ENCODE measurements at regions not wholly inside any gene's neighbourhood (a gene's known extent, or its start where the extent isn't known, plus 50 kb on each side); places are given as distances from the start of the nearest gene placed in this dataset.
A peak's percentile ranks its signal among the peaks of the same experiment; 100 is the strongest.
"Not testable (repeated sequence)": the region's sequence is repeated elsewhere in the genome, so short reads cannot be mapped to it uniquely, and the experiment has no call there.

DNA sequence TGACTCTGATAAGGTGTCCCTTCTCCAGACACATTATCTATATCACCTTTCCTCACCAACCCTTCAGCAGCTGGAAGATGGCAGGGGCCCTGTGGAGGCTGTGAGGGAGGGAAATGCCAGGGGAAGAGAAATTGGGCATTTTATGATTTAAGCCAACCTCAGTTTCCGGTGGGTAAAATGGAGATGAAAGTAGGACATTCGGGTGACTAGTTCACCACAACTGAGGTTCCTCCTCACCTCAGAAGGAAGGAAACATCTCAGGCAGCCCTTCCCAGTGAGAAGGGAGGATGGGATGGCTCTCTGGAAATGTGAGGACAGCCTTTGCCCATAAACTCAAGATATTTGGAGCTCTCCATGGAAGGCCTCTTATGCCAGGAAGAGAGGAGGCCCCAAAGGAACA lies 251.5 kb downstream of the MID1IP1 start:
- DNase-seq, result no peak

GRCh38 chrX:39058724-39059123 lies 257.5 kb downstream of the MID1IP1 start:
- no peak for DNase-seq

- DNase-seq, result no peak
Measured at GRCh38 chrX:39059866-39060265, 258.6 kb downstream of the MID1IP1 start.

DNA sequence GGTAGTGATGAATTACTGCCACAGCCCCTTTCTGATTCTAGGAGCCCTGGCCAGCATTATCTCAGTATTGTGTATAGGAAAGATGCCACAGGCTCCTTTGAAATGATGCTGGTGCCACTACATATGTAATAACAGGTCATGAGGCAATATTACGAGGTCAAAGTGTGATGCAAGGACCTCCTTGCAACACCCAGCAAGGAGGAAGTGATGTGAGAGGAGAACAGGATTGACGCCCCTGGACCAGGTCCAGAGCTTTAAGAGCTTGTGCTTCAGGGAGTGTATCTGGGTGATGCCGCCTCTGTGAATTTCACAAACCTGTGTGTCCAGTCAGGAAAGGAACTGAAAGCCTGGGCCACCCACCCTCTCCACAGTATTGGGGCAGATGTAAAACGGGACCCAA lies 261.8 kb downstream of the MID1IP1 start:
- DNase-seq, result no peak

- no peak for DNase-seq
Measured at GRCh38 chrX:39063702-39064101, 262.4 kb downstream of the MID1IP1 start.

DNA sequence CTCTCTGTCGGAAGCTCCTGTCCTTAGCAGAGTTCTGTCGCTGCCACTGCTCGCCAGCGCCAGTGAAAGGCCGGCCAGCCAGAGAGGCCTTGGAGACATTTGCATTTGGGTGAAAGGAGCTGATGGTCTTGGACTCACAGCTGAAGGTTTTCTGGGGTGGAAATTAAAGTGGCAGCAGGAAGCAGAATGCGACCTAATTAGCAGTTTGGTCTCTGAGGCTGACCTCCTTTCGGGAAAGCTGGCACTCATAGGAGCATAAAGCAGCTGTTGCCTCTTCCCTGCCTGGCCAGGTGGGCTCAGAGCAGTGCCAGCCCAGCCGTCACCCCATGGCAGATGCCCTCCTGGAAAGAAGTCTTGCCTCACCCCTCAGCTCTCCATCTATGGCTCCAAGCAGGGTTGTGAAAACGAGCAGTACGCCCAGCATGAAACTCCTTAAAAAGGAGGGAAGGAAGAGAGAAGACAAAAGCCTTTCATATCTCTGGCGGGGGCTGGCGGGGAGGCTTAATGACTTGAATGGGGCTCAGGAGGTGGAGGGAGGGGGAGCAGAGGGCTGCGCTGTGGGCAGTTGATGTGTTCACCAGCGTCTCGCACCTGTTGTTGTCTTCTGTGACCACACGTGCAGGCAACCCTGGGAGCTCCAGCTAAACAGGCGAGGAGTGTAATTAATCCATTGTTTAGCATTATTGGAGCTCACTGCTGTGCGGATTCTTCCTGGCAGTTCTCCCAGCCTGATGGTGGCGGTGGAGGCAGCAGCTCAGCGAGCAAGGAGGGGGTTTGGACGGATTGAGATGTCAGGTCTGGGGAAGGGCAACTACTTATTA lies 264.0 kb downstream of the MID1IP1 start:
- peak; percentile 36 for DNase-seq

- no peak for DNase-seq
Measured at GRCh38 chrX:39067866-39068265, 266.6 kb downstream of the MID1IP1 start.

DNA sequence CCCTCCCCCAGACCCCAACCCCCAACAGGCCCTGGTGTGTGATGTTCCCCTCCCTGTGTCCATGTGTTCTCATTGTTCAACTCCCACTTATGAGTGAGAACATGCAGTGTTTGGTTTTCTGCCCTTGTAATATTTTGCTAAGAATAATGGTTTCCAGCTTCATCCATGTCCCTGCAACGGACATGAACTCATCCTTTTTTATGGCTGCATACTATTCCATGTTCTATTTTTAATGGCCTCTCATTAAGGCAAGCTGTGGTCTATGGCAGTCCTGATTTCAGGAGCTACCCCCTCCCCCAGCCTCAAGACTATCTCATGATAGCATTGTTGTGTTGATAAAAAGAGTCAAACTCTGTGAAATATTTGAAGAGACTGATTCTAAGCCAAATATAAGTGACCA lies 267.4 kb downstream of the MID1IP1 start:
- not testable (repeated sequence) for DNase-seq

DNA sequence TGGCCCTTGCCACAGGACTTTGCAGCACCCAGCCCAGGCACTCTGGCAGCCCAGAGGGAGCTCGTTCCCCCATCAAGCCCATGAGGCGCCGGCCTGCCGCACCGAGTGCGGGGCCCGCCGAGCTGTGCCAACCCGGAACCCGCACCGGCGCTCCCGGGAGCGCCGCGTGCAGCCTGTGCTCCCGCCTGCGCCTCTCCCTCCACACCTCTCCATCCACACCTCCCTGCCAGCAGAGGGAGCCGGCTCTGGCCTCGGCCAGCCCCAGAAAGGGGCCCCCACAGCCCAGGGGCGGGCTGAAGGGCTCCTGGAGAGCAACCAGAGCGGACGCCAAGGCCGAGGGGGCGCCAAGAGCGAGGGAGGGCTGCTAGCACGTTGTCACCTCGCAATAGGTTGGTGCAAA lies 268.8 kb downstream of the MID1IP1 start:
- no peak for DNase-seq

- no peak for DNase-seq
Measured at GRCh38 chrX:39073131-39073530, 271.9 kb downstream of the MID1IP1 start.

GRCh38 chrX:39096599-39096998 lies 295.3 kb downstream of the MID1IP1 start:
- no peak for DNase-seq

DNA sequence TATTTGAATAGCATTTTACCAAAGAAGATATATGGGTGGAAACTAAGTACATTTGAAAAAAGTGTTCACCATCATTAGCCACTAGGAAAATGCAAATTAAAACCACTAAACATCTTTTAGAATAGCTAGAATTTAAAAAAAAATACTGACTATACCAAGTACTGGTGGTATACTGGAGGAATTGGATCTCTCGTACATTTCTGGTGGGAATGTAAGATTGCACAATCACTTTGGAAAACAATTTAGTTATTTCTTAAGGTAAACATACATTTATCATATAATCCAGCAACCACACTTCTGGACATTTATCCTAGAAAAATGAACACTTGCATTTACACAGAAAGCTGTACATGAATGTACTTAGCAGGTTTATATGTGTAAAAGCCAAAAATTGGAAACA lies 303.5 kb downstream of the MID1IP1 start:
- DNase-seq, result no peak

DNA sequence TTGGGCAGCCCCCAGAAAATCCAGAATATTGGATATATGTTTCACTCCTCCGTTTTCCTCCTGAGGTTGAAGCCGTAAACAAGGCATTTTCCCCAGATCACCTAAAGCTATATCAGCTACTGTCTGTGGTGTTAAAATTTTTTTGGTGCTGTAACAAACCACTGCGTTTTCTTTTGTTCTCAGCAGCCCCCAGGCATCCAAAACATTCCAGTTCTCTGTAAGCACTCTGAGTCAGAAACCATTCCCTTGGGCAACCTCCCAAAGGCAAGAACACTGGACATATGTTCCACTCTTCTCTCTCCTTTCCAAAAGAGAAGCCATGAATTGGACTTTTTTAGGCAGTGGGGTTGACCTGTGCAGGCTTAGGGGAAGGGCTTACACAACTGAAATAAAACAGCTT lies 310.9 kb downstream of the MID1IP1 start:
- no peak for DNase-seq

DNA sequence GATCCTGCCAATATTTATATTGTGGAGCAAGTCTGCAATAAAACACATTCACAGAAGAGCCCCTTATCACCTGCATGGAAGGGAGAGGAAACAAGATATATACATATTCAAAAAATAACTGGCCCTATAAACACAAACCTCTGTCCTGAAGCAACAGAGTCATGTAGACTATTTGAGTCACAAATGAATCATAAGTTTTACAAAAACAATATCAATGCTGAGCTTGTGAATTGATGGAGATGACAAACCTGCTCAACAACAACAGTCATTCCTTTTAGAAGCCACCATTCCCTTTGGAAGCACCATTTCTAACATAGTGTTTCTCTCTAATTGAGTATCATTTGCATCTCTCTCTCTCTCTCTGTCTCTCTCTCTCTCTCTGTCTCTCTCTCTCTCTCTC lies 313.9 kb downstream of the MID1IP1 start:
- no peak for DNase-seq

DNA sequence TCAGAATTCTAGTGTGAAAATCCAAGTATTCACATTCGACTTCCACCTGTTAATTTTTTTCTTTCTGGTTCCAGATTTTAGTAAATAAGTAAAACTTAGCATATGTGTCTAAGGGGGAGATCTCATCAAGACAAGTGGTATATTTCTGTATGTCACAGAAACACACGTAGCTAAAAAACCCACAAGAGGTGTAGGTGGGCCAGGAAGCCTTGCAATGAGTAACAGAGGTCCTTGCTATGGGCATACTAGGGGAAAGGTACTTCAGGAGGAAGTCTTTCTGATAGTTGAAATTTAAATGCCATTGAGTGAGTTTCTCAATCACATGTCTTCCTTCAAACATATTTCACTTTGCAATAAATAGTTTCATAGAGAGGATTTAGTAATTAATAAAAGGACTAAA lies 315.8 kb downstream of the MID1IP1 start:
- no peak for DNase-seq

DNA sequence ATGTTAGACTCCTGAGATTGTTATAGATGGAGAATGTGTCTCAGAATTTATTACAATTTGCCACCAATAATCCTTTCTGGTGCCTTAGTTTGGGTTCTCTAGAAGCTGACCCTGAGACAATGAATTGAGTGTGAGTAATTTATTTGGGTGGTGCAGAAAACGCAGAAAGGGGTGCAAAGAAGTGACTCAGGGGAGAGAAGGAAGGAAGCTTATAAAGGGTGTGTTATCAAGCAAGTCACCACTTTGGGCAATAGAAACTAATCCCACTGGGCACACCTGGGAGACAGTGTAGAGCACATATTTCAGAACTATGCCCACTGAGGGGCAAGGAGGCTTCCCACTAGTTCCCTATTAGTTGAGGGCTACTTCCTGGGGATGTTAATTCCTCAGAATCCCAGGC lies 320.6 kb downstream of the MID1IP1 start:
- no peak for DNase-seq

- peak; percentile 5 for DNase-seq
Measured at GRCh38 chrX:39125834-39126233, 324.6 kb downstream of the MID1IP1 start.

- DNase-seq, result no peak
Measured at GRCh38 chrX:39133971-39134370, 332.7 kb downstream of the MID1IP1 start.

DNA sequence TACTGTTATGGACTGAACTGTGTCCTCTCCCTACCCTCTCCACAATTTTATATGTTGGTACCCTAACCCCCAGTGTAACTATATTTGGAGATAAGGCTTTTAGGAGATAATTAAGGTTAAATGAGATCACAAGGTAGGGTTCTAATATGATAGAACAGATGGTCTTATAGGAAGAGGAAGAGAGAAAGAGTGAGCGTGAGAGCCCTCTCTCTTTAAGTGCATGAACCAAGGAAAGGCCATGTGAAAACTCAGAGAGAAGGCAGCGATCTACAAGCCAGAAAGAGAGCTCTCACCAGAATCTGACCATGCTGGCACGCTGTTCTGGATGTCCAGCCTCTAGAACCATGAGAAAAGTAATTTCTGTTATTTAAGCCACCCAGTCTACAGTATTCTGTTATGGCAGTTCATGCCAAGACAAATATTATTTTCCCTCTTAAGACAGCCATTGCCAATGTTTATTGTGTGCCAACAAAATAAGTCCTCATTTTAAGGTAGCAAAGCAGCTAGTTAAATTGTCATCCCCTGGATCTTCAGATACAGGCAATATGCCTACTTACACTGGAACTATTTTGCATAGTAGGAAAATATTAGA lies 336.2 kb downstream of the MID1IP1 start:
- no peak for DNase-seq

DNA sequence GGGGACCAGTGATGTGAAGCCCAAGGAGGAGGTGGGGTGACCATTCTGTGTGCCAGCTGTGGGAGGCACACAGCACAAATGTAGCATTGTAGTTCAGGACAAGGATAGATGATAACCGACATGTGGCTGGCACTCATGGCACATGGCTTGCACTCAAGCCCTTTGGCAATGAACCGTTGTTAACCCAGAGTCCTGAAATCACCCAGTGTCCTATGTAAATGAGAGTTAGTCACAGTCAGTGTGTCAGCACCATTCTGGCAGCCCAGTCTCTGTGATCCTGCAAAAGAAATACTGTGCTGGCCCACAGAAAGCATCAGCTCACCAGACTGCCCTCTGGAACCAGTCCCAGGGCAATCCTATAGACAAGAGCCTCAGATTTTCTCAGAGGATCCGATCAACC lies 339.3 kb downstream of the MID1IP1 start:
- no peak for DNase-seq

- no peak for DNase-seq
Measured at GRCh38 chrX:39144323-39144722, 343.1 kb downstream of the MID1IP1 start.

- no peak for DNase-seq
Measured at GRCh38 chrX:39144956-39145355, 343.7 kb downstream of the MID1IP1 start.

- no peak for DNase-seq
Measured at GRCh38 chrX:39145859-39146258, 344.6 kb downstream of the MID1IP1 start.

GRCh38 chrX:39149761-39150160 lies 348.5 kb downstream of the MID1IP1 start:
- DNase-seq, result no peak

DNA sequence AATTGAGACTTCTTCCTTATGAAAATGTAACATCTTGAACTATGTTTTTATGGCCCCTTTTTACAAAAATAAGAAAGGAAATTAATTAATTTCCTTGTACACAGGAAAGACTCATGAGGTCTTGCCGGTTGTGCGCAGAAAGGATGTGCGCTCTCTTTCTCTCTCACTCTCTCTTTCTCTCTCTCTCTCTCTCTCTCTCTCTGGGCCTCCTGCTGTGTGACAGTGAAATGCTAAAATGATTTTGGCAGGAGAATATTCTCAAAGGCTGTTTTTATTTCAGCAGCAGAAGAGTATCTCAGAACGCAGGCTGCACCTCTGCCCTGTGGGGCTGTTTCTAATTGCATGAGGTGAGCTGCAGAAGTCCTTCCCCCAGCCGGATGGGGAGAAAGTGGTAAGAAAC lies 349.0 kb downstream of the MID1IP1 start:
- DNase-seq, result no peak

Data from NCI-H446 treated with DMSO at 0.1 percent for 48 hours (cell line).